H1 (cell line): ENCODE measurements at regions not wholly inside any gene's neighbourhood (a gene's known extent, or its start where the extent isn't known, plus 50 kb on each side); places are given as distances from the start of the nearest gene placed in this dataset.

ENCODE experiments used
- BACH1 ChIP-seq: IDR thresholded peaks from 2 replicates; pipeline ENCODE4 v1.6.1; 2012; ENCODE audit warnings: low read length, improper control_type of control experiment
- CEBPB ChIP-seq: IDR thresholded peaks from 2 replicates; pipeline ENCODE4 v1.6.1; 2012; ENCODE audit warnings: low read depth, low read length
- EGR1 ChIP-seq: IDR thresholded peaks from 2 replicates; pipeline ENCODE4 v1.6.1; 2011; ENCODE audit warnings: low read depth, low read length, borderline replicate concordance
- NRF1 ChIP-seq: IDR thresholded peaks from 2 replicates; pipeline ENCODE4 v1.6.1; 2011; ENCODE audit warnings: mild to moderate bottlenecking, low read depth, low read length, improper control_type of control experiment
- TEAD4 ChIP-seq: IDR thresholded peaks from 2 replicates; pipeline ENCODE4 v1.6.1; 2012; ENCODE audit warnings: low read depth, low read length, inconsistent platforms, mixed read lengths
- USF2 ChIP-seq: IDR thresholded peaks from 2 replicates; pipeline ENCODE4 v1.6.1; 2011; ENCODE audit warnings: low read length, improper control_type of control experiment
- YY1 ChIP-seq: IDR thresholded peaks from 2 replicates; pipeline ENCODE4 v1.6.1; 2011; ENCODE audit warnings: low read depth, mild to moderate bottlenecking, low read length

- TF ChIP-seq USF2 (no peak), TEAD4 (no peak), BACH1 (no peak), CEBPB (no peak), YY1 (no peak), NRF1 (no peak), EGR1 (no peak)
These were observed 209.3 kb upstream of the PKN2 start (continued) for GRCh38 chr1:88474555-88475304.
